Keratinocyte (primary cell): ENCODE measurements at regions not wholly inside any gene's neighbourhood (a gene's known extent, or its start where the extent isn't known, plus 50 kb on each side); places are given as distances from the start of the nearest gene placed in this dataset.

ENCODE experiments used
- DNase-seq: peaks from one replicate; pipeline ENCODE4 v3.0.0-alpha.2; 2011; ENCODE audit warnings: low read depth, missing footprints, low spot score
- FAIRE-seq: peaks from 2 replicates; lab custom pipeline; 2011; peaks lifted over from hg19 to GRCh38; lab: Jason Lieb, UNC
- H2AFZ ChIP-seq: 2 replicates; pipeline ENCODE4 v1.6.0; 2012; ENCODE audit warnings: low read length, control low read depth, inconsistent platforms; ENCODE audit not compliant: control insufficient read depth
- H3K27ac ChIP-seq: 2 replicates; pipeline ENCODE4 v1.5.1; 2011; ENCODE audit warnings: low read length; ENCODE audit not compliant: control insufficient read depth, insufficient read depth
- H3K27me3 ChIP-seq: 3 replicates; pipeline ENCODE4 v1.6.0; 2011; ENCODE audit warnings: low read length; ENCODE audit not compliant: control insufficient read depth, insufficient read depth; ENCODE audit errors: extremely low read depth
- H3K36me3 ChIP-seq, 2 experiments: 2 replicates in 1 of 2; 3 replicates in 1 of 2; pipeline ENCODE4 v1.5.1; 2011; ENCODE audit warnings: low read length in 2 of 2, mild to moderate bottlenecking in 1 of 2; ENCODE audit not compliant: control insufficient read depth in 2 of 2, insufficient read depth in 2 of 2; ENCODE audit errors: extremely low read depth in 1 of 2
- H3K4me1 ChIP-seq: 3 replicates; pipeline ENCODE4 v1.5.1; 2011; ENCODE audit warnings: low read length; ENCODE audit not compliant: control insufficient read depth, insufficient read depth; ENCODE audit errors: extremely low read depth
- H3K4me2 ChIP-seq: 3 replicates; pipeline ENCODE4 v1.6.0; 2011; ENCODE audit warnings: low read depth, low read length; ENCODE audit not compliant: control insufficient read depth, insufficient read depth; ENCODE audit errors: extremely low read depth
- H3K4me3 ChIP-seq, 3 experiments: fragments of 200-600 bp in 1 of 3; sonication (generic) in 1 of 3; 2 replicates in 2 of 3; 3 replicates in 1 of 3; pipeline ENCODE4 v1.5.1; 2011 to 2016; ENCODE audit warnings: low read length in 3 of 3, mild to moderate bottlenecking in 3 of 3, control low read depth in 2 of 3, inconsistent platforms in 1 of 3, low read depth in 1 of 3, mixed read lengths in 1 of 3, mixed run types in 1 of 3, moderate library complexity in 1 of 3; ENCODE audit not compliant: control insufficient read depth in 2 of 3, insufficient read depth in 2 of 3; ENCODE audit errors: extremely low read depth in 1 of 3
- H3K79me2 ChIP-seq: 2 replicates; pipeline ENCODE4 v1.6.0; 2012; ENCODE audit warnings: low read length; ENCODE audit not compliant: control insufficient read depth, insufficient read depth
- H3K9ac ChIP-seq: 3 replicates; pipeline ENCODE4 v1.6.0; 2011; ENCODE audit warnings: low read length; ENCODE audit not compliant: control insufficient read depth, insufficient read depth; ENCODE audit errors: extremely low read depth
- H3K9me1 ChIP-seq: 3 replicates; pipeline ENCODE4 v1.6.0; 2011; ENCODE audit warnings: low read length; ENCODE audit not compliant: control insufficient read depth, insufficient read depth; ENCODE audit errors: extremely low read depth
- H3K9me3 ChIP-seq: 2 replicates; pipeline ENCODE4 v1.5.1; 2012; ENCODE audit warnings: low read depth, low read length; ENCODE audit not compliant: control insufficient read depth
- H4K20me1 ChIP-seq: 3 replicates; pipeline ENCODE4 v1.6.0; 2011; ENCODE audit warnings: low read length; ENCODE audit not compliant: control insufficient read depth, insufficient read depth; ENCODE audit errors: extremely low read depth
- EZH2 ChIP-seq: IDR thresholded peaks from one replicate; pipeline ENCODE4 v1.6.1; 2012; ENCODE audit warnings: inconsistent platforms, mild to moderate bottlenecking, low read length, moderate library complexity
- dilution Hi-C: fragments of 300-500 bp; cut with MboI; formaldehyde crosslinking; loops from one replicate; pipeline ENCODE4 v1.7.0; 2020; ENCODE audit warnings: low sequenced_read_pairs; ENCODE audit not compliant: extremely low pct_ligation_motif_present
- TF ChIP-seq, protein P1 (sequence below), 3 experiments: IDR thresholded peaks in 1 of 3; conservative IDR thresholded peaks in 1 of 3; optimal IDR thresholded peaks in 1 of 3; 2 replicates in 2 of 3; 3 replicates in 1 of 3; pipeline versions ENCODE3 to v1.5.1; 2011; ENCODE audit warnings: low read length in 3 of 3, mild to moderate bottlenecking in 3 of 3, moderate library complexity in 2 of 3, control low read depth in 1 of 3, inconsistent platforms in 1 of 3; ENCODE audit not compliant: insufficient read depth in 2 of 3; ENCODE audit errors: extremely low read depth in 1 of 3

DNA sequence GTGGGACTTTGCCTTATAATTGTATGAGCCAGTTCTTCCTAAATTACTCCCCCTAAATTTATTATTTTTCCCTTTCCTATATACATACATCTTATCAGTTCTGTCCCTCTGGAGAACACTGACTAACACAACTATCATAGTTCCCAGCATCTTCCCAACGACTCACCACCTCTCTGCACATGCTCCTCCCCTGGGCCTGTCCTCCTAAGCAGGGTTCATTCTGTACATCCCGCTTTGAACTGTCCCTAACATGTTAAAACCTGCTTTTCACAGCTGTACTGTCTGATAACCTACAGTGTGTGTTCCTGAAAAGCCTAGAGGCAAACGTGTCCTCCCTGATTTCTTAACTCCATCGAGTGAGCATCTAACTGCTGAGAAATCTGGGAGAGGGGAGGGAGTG, 141.7 kb downstream of the EFNB2 start:
- Histone ChIP-seq H3K4me3 (no peak overlapping the region), H3K27me3 (no peaks in the 10 kb centered on the region), H2AFZ (no peak overlapping the region), H3K4me2 (peak overlapping the region; percentile 39), H3K9me3 (no peaks in the 10 kb centered on the region), H3K36me3 (no peaks in the 10 kb centered on the region), H3K9me1 (no peaks in the 10 kb centered on the region), H3K27ac (no peak overlapping the region), H3K9ac (no peak overlapping the region), H3K79me2 (no peaks in the 10 kb centered on the region), H3K4me1 (peaks cover 19% of the 10 kb centered on the region), H4K20me1 (no peaks in the 10 kb centered on the region)
- FAIRE-seq = peak; percentile 100
- dilution Hi-C loops = no loop called here
- TF ChIP-seq EZH2 = no peak
- TF ChIP-seq, protein P1, sequence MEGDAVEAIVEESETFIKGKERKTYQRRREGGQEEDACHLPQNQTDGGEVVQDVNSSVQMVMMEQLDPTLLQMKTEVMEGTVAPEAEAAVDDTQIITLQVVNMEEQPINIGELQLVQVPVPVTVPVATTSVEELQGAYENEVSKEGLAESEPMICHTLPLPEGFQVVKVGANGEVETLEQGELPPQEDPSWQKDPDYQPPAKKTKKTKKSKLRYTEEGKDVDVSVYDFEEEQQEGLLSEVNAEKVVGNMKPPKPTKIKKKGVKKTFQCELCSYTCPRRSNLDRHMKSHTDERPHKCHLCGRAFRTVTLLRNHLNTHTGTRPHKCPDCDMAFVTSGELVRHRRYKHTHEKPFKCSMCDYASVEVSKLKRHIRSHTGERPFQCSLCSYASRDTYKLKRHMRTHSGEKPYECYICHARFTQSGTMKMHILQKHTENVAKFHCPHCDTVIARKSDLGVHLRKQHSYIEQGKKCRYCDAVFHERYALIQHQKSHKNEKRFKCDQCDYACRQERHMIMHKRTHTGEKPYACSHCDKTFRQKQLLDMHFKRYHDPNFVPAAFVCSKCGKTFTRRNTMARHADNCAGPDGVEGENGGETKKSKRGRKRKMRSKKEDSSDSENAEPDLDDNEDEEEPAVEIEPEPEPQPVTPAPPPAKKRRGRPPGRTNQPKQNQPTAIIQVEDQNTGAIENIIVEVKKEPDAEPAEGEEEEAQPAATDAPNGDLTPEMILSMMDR (optimal IDR thresholded peaks at IDR 0.05 in 1 of 3, IDR thresholded peaks at IDR 0.05 in 1 of 3, conservative IDR thresholded peaks at IDR 0.05 in 1 of 3; ENCODE audit: extremely low read depth in 1 of 3, insufficient read depth in 2 of 3, low read length in 3 of 3) = no peak
- DNase-seq = peak; percentile 94

DNA sequence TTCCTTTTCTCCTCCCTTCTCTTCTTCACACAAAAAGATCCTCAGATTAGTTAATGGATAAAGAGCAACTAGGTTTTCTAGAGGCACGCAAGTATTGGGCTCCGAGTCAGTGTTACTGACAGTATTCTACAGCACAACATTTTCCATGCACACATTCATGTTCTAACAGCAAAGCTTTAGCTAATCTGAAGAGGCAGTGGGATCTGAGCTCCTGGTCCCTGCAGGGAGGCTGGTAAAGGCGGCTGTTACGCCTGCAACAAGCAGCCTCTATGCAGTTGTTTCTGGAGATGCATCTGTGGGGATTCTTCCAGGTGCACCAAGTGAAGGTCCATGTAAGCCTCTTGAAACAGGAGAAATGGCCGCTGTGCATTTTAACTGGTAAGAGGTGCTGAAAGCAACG, 143.8 kb downstream of the EFNB2 start:
- Histone ChIP-seq H2AFZ (no peak overlapping the region), H3K9ac (no peak overlapping the region), H4K20me1 (no peaks in the 10 kb centered on the region), H3K27me3 (no peaks in the 10 kb centered on the region), H3K36me3 (no peaks in the 10 kb centered on the region), H3K4me1 (peaks cover 19% of the 10 kb centered on the region), H3K27ac (no peak overlapping the region), H3K9me3 (no peaks in the 10 kb centered on the region), H3K9me1 (no peaks in the 10 kb centered on the region), H3K79me2 (no peaks in the 10 kb centered on the region), H3K4me2 (no peak overlapping the region), H3K4me3 (no peak overlapping the region)
- DNase-seq = no peak
- dilution Hi-C loops = no loop called here
- no peak for FAIRE-seq
- TF ChIP-seq, protein P1 (optimal IDR thresholded peaks at IDR 0.05 in 1 of 3, IDR thresholded peaks at IDR 0.05 in 1 of 3, conservative IDR thresholded peaks at IDR 0.05 in 1 of 3; ENCODE audit: extremely low read depth in 1 of 3, insufficient read depth in 2 of 3, low read length in 3 of 3) = no peak
- no peak for TF ChIP-seq EZH2
